ENCODE measurements at regions not wholly inside any gene's neighbourhood (a gene's known extent, or its start where the extent isn't known, plus 50 kb on each side); places are given as distances from the start of the nearest gene placed in this dataset.
A peak's percentile ranks its signal among the peaks of the same experiment; 100 is the strongest.
"Not testable (repeated sequence)": the region's sequence is repeated elsewhere in the genome, so short reads cannot be mapped to it uniquely, and the experiment has no call there.

- H3K4me3 ChIP-seq (ENCODE audit: low read depth in 1 of 2, low read length in 2 of 2): no peak overlapping the region
- H3K27me3 ChIP-seq (ENCODE audit: control insufficient read depth in 1 of 2, insufficient read depth in 2 of 2, low read length in 2 of 2): peaks cover 4% of the 10 kb centered on the region in 2 donors
- H3K36me3 ChIP-seq (ENCODE audit: control insufficient read depth in 2 of 2, insufficient read depth in 2 of 2, low read length in 1 of 2): no peaks in the 10 kb centered on the region
- 26 to 51% methylated on average over 25 of the region's 25 CpGs for WGBS, 2 donors
- H3K9me3 ChIP-seq (ENCODE audit: control insufficient read depth in 2 of 2, insufficient read depth in 1 of 2, low read depth in 1 of 2, low read length in 1 of 2): peaks cover 0 to 2% of the 10 kb centered on the region in 2 donors
- no peak overlapping the region for H3K27ac ChIP-seq (ENCODE audit: low read depth in 2 of 2, low read length in 1 of 2)
- H3K4me1 ChIP-seq (ENCODE audit: control insufficient read depth in 2 of 2, insufficient read depth in 2 of 2, low read length in 1 of 2): no peaks in the 10 kb centered on the region
These were observed 68.1 kb upstream of the PHF21B start for GRCh38 chr22:45077826-45078334.

- H3K27me3 ChIP-seq (ENCODE audit: control insufficient read depth in 1 of 2, insufficient read depth in 2 of 2, low read length in 2 of 2): peaks cover 0 to 4% of the 10 kb centered on the region in 2 donors
- H3K9me3 ChIP-seq (ENCODE audit: control insufficient read depth in 2 of 2, insufficient read depth in 1 of 2, low read depth in 1 of 2, low read length in 1 of 2): peaks cover 0 to 2% of the 10 kb centered on the region in 2 donors
- H3K4me3 ChIP-seq (ENCODE audit: low read depth in 1 of 2, low read length in 2 of 2): no peak overlapping the region
- 47 to 56% methylated on average over 9 of the region's 9 CpGs for WGBS, 2 donors
- peaks cover 0 to 3% of the 10 kb centered on the region in 2 donors for H3K4me1 ChIP-seq (ENCODE audit: control insufficient read depth in 2 of 2, insufficient read depth in 2 of 2, low read length in 1 of 2)
- no peak overlapping the region for H3K27ac ChIP-seq (ENCODE audit: low read depth in 2 of 2, low read length in 1 of 2)
- H3K36me3 ChIP-seq (ENCODE audit: control insufficient read depth in 2 of 2, insufficient read depth in 2 of 2, low read length in 1 of 2): no peaks in the 10 kb centered on the region
These were observed 73.0 kb upstream of the PHF21B start for GRCh38 chr22:45082795-45083194.

GRCh38 chr22:45083659-45084305 is 74.0 kb upstream of the PHF21B start:
- H3K9me3 ChIP-seq (ENCODE audit: control insufficient read depth in 2 of 2, insufficient read depth in 1 of 2, low read depth in 1 of 2, low read length in 1 of 2): peaks cover 0 to 2% of the 10 kb centered on the region in 2 donors
- peaks cover 0 to 3% of the 10 kb centered on the region in 2 donors for H3K4me1 ChIP-seq (ENCODE audit: control insufficient read depth in 2 of 2, insufficient read depth in 2 of 2, low read length in 1 of 2)
- H3K27ac ChIP-seq (ENCODE audit: low read depth in 2 of 2, low read length in 1 of 2): peak overlapping the region in 1 of 2 donors; percentile 25
- 41 to 59% methylated on average over 6 of the region's 6 CpGs for WGBS, 2 donors
- H3K4me3 ChIP-seq (ENCODE audit: low read depth in 1 of 2, low read length in 2 of 2): no peak overlapping the region
- H3K27me3 ChIP-seq (ENCODE audit: control insufficient read depth in 1 of 2, insufficient read depth in 2 of 2, low read length in 2 of 2): no peaks in the 10 kb centered on the region
- H3K36me3 ChIP-seq (ENCODE audit: control insufficient read depth in 2 of 2, insufficient read depth in 2 of 2, low read length in 1 of 2): no peaks in the 10 kb centered on the region

GRCh38 chr22:45084400-45084920 is 74.7 kb upstream of the PHF21B start:
- 90 to 93% methylated on average over 5 of the region's 5 CpGs for WGBS, 2 donors

GRCh38 chr22:45087802-45088201 is 75.9 kb upstream of the NUP50 start:
- Histone ChIP-seq H3K9me3 (ENCODE audit: control insufficient read depth in 2 of 2, insufficient read depth in 1 of 2, low read depth in 1 of 2, low read length in 1 of 2) (peaks cover 0 to 3% of the 10 kb centered on the region in 2 donors), H3K4me3 (ENCODE audit: low read depth in 1 of 2, low read length in 2 of 2) (no peak overlapping the region), H3K27ac (ENCODE audit: low read depth in 2 of 2, low read length in 1 of 2) (no peak overlapping the region), H3K27me3 (ENCODE audit: control insufficient read depth in 1 of 2, insufficient read depth in 2 of 2, low read length in 2 of 2) (peaks cover 0 to 2% of the 10 kb centered on the region in 2 donors), H3K36me3 (ENCODE audit: control insufficient read depth in 2 of 2, insufficient read depth in 2 of 2, low read length in 1 of 2) (no peaks in the 10 kb centered on the region), H3K4me1 (ENCODE audit: control insufficient read depth in 2 of 2, insufficient read depth in 2 of 2, low read length in 1 of 2) (peaks cover 0 to 3% of the 10 kb centered on the region in 2 donors)
- WGBS, 2 donors: 85 to 88% methylated on average over 5 of the region's 5 CpGs

More at GRCh38 chr22:45084400-45084920, 74.7 kb upstream of the PHF21B start:
- Histone ChIP-seq H3K27me3 (ENCODE audit: control insufficient read depth in 1 of 2, insufficient read depth in 2 of 2, low read length in 2 of 2) (no peaks in the 10 kb centered on the region), H3K4me3 (ENCODE audit: low read depth in 1 of 2, low read length in 2 of 2) (no peak overlapping the region), H3K4me1 (ENCODE audit: control insufficient read depth in 2 of 2, insufficient read depth in 2 of 2, low read length in 1 of 2) (peaks cover 0 to 3% of the 10 kb centered on the region in 2 donors), H3K36me3 (ENCODE audit: control insufficient read depth in 2 of 2, insufficient read depth in 2 of 2, low read length in 1 of 2) (no peaks in the 10 kb centered on the region), H3K9me3 (ENCODE audit: control insufficient read depth in 2 of 2, insufficient read depth in 1 of 2, low read depth in 1 of 2, low read length in 1 of 2) (peaks cover 0 to 2% of the 10 kb centered on the region in 2 donors), H3K27ac (ENCODE audit: low read depth in 2 of 2, low read length in 1 of 2) (peak overlapping the region in 1 of 2 donors; percentile 24)

- H3K27ac ChIP-seq (ENCODE audit: low read depth in 2 of 2, low read length in 1 of 2): no peak overlapping the region
- 81 to 82% methylated on average over 2 of the region's 2 CpGs for WGBS, 2 donors
- peaks cover 0 to 6% of the 10 kb centered on the region in 2 donors for H3K9me3 ChIP-seq (ENCODE audit: control insufficient read depth in 2 of 2, insufficient read depth in 1 of 2, low read depth in 1 of 2, low read length in 1 of 2)
- no peaks in the 10 kb centered on the region for H3K36me3 ChIP-seq (ENCODE audit: control insufficient read depth in 2 of 2, insufficient read depth in 2 of 2, low read length in 1 of 2)
- H3K4me3 ChIP-seq (ENCODE audit: low read depth in 1 of 2, low read length in 2 of 2): no peak overlapping the region
- peaks cover 0 to 4% of the 10 kb centered on the region in 2 donors for H3K27me3 ChIP-seq (ENCODE audit: control insufficient read depth in 1 of 2, insufficient read depth in 2 of 2, low read length in 2 of 2)
- peaks cover 0 to 3% of the 10 kb centered on the region in 2 donors for H3K4me1 ChIP-seq (ENCODE audit: control insufficient read depth in 2 of 2, insufficient read depth in 2 of 2, low read length in 1 of 2)
These were observed 75.1 kb upstream of the NUP50 start for GRCh38 chr22:45088576-45088975.

- Histone ChIP-seq H3K27me3 (ENCODE audit: control insufficient read depth in 1 of 2, insufficient read depth in 2 of 2, low read length in 2 of 2) (peaks cover 0 to 4% of the 10 kb centered on the region in 2 donors), H3K36me3 (ENCODE audit: control insufficient read depth in 2 of 2, insufficient read depth in 2 of 2, low read length in 1 of 2) (no peaks in the 10 kb centered on the region), H3K4me1 (ENCODE audit: control insufficient read depth in 2 of 2, insufficient read depth in 2 of 2, low read length in 1 of 2) (no peaks in the 10 kb centered on the region), H3K27ac (ENCODE audit: low read depth in 2 of 2, low read length in 1 of 2) (no peak overlapping the region), H3K4me3 (ENCODE audit: low read depth in 1 of 2, low read length in 2 of 2) (no peak overlapping the region), H3K9me3 (ENCODE audit: control insufficient read depth in 2 of 2, insufficient read depth in 1 of 2, low read depth in 1 of 2, low read length in 1 of 2) (peaks cover 0 to 6% of the 10 kb centered on the region in 2 donors)
- WGBS, 2 donors: 16 to 17% methylated on average over 10 of the region's 10 CpGs
These were observed 73.2 kb upstream of the NUP50 start for GRCh38 chr22:45090497-45090910.

- Histone ChIP-seq H3K9me3 (ENCODE audit: control insufficient read depth in 2 of 2, insufficient read depth in 1 of 2, low read depth in 1 of 2, low read length in 1 of 2) (peaks cover 0 to 6% of the 10 kb centered on the region in 2 donors), H3K27me3 (ENCODE audit: control insufficient read depth in 1 of 2, insufficient read depth in 2 of 2, low read length in 2 of 2) (peaks cover 0 to 4% of the 10 kb centered on the region in 2 donors), H3K4me1 (ENCODE audit: control insufficient read depth in 2 of 2, insufficient read depth in 2 of 2, low read length in 1 of 2) (no peaks in the 10 kb centered on the region), H3K36me3 (ENCODE audit: control insufficient read depth in 2 of 2, insufficient read depth in 2 of 2, low read length in 1 of 2) (no peaks in the 10 kb centered on the region), H3K27ac (ENCODE audit: low read depth in 2 of 2, low read length in 1 of 2) (no peak overlapping the region), H3K4me3 (ENCODE audit: low read depth in 1 of 2, low read length in 2 of 2) (no peak overlapping the region)
- 53 to 59% methylated on average over 33 of the region's 33 CpGs for WGBS, 2 donors
These were observed 72.4 kb upstream of the NUP50 start for GRCh38 chr22:45091254-45091854.

GRCh38 chr22:45091875-45092274 is 71.8 kb upstream of the NUP50 start:
- H3K4me1 ChIP-seq (ENCODE audit: control insufficient read depth in 2 of 2, insufficient read depth in 2 of 2, low read length in 1 of 2); H3K4me3 ChIP-seq (ENCODE audit: low read depth in 1 of 2, low read length in 2 of 2); H3K27me3 ChIP-seq (ENCODE audit: control insufficient read depth in 1 of 2, insufficient read depth in 2 of 2, low read length in 2 of 2); H3K9me3 ChIP-seq (ENCODE audit: control insufficient read depth in 2 of 2, insufficient read depth in 1 of 2, low read depth in 1 of 2, low read length in 1 of 2); H3K36me3 ChIP-seq (ENCODE audit: control insufficient read depth in 2 of 2, insufficient read depth in 2 of 2, low read length in 1 of 2); H3K27ac ChIP-seq (ENCODE audit: low read depth in 2 of 2, low read length in 1 of 2): not testable (repeated sequence)
- 90 to 91% methylated on average over 19 to 20 of the region's 20 CpGs for whole genome bisulfite sequencing, 2 donors
